Endodermal cell (in vitro differentiated cells): ENCODE measurements at regions not wholly inside any gene's neighbourhood (a gene's known extent, or its start where the extent isn't known, plus 50 kb on each side); places are given as distances from the start of the nearest gene placed in this dataset.

Source experiments
- DNase-seq: peaks from one replicate; pipeline ENCODE4 v3.0.0-alpha.2; 2017
- H3K27ac ChIP-seq: 2 replicates; pipeline ENCODE4 v1.5.1; 2013; ENCODE audit warnings: mild to moderate bottlenecking, low read depth, low read length, moderate library complexity
- H3K27me3 ChIP-seq: 2 replicates; pipeline ENCODE4 v1.6.1; 2013; ENCODE audit warnings: mild to moderate bottlenecking, low read length, moderate library complexity; ENCODE audit not compliant: insufficient read depth, control insufficient read depth, poor library complexity, severe bottlenecking
- H3K36me3 ChIP-seq: 2 replicates; pipeline ENCODE4 v1.7.0; 2013; ENCODE audit warnings: mild to moderate bottlenecking, low read length, moderate library complexity; ENCODE audit not compliant: control insufficient read depth, insufficient read depth
- H3K4me1 ChIP-seq: one replicate; pipeline ENCODE4 v1.7.0; 2013; ENCODE audit warnings: low read length; ENCODE audit not compliant: control insufficient read depth, insufficient read depth
- H3K4me3 ChIP-seq: 2 replicates; pipeline ENCODE4 v1.5.1; 2013; ENCODE audit warnings: mild to moderate bottlenecking, low read length, moderate library complexity
- H3K9ac ChIP-seq: 2 replicates; pipeline ENCODE4 v1.6.1; 2013; ENCODE audit warnings: mild to moderate bottlenecking, low read length, moderate library complexity; ENCODE audit not compliant: poor library complexity, severe bottlenecking; ENCODE audit errors: extremely low read depth
- H3K9me3 ChIP-seq: 2 replicates; pipeline ENCODE4 v1.6.1; 2013; ENCODE audit warnings: mild to moderate bottlenecking, low read length, moderate library complexity; ENCODE audit not compliant: control insufficient read depth
- H3K27ac Mint-ChIP-seq: 2 replicates; pipeline ENCODE4 v1.8.0; 2020; ENCODE audit warnings: mixed read lengths
- H3K27me3 Mint-ChIP-seq: 2 replicates; pipeline ENCODE4 v1.8.0; 2021; ENCODE audit warnings: mild to moderate bottlenecking, mixed read lengths; ENCODE audit not compliant: insufficient read depth
- H3K36me3 Mint-ChIP-seq: 2 replicates; pipeline ENCODE4 v1.8.0; 2020; ENCODE audit warnings: low read depth, mixed read lengths
- H3K4me1 Mint-ChIP-seq: 2 replicates; pipeline ENCODE4 v1.8.0; 2020; ENCODE audit warnings: mixed read lengths
- H3K4me3 Mint-ChIP-seq: 2 replicates; pipeline ENCODE4 v1.8.0; 2020; ENCODE audit warnings: mild to moderate bottlenecking, moderate library complexity, mixed read lengths
- H3K9me3 Mint-ChIP-seq: 2 replicates; pipeline ENCODE4 v1.8.0; 2020; ENCODE audit warnings: mild to moderate bottlenecking, mixed read lengths
- CTCF ChIP-seq: fragments of 200-600 bp; sonication (generic); conservative IDR thresholded peaks from 2 replicates; pipeline ENCODE4 v1.5.0; 2021; ENCODE audit warnings: antibody characterized with exemption, mild to moderate bottlenecking
- WGBS, 2 experiments: methylation state at CpG; one replicate each; pipeline versions ENCODE4 v1.1.5 to v1.1.7; 2013; ENCODE audit warnings: missing lambda C conversion rate in 2 of 2, mixed read lengths in 1 of 2; ENCODE audit not compliant: insufficient coverage in 1 of 2, insufficient read length in 1 of 2; 5-methylcytosine and 5-hydroxymethylcytosine counted together

GRCh38 chr13:66048888-66049287 is 1181.2 kb downstream of the PCDH9 start:
- H3K27ac ChIP-seq = no peak overlapping the region
- H3K9ac ChIP-seq = no peak overlapping the region
- H3K4me3 Mint-ChIP-seq = no peak overlapping the region
- 83 to 86% methylated on average over 1 to 4 of the region's 4 CpGs for WGBS, 2 experiments
- H3K4me1 ChIP-seq = no peaks in the 10 kb centered on the region
- no peak for DNase-seq
- no peaks in the 10 kb centered on the region for H3K36me3 Mint-ChIP-seq
- H3K9me3 ChIP-seq = no peaks in the 10 kb centered on the region
- H3K4me1 Mint-ChIP-seq = peaks cover 4% of the 10 kb centered on the region
- no peaks in the 10 kb centered on the region for H3K36me3 ChIP-seq
- no peak overlapping the region for H3K4me3 ChIP-seq
- TF ChIP-seq CTCF = no peak
- H3K27me3 Mint-ChIP-seq = peaks cover 10% of the 10 kb centered on the region
- H3K9me3 Mint-ChIP-seq = peaks cover 3% of the 10 kb centered on the region
- H3K27me3 ChIP-seq = peaks cover 9% of the 10 kb centered on the region
- H3K27ac Mint-ChIP-seq = no peak overlapping the region

GRCh38 chr13:66040506-66040905 is 1189.6 kb downstream of the PCDH9 start:
- Mint-ChIP-seq H3K27ac (no peak overlapping the region), H3K4me1 (peaks cover 2% of the 10 kb centered on the region), H3K36me3 (no peaks in the 10 kb centered on the region), H3K4me3 (no peak overlapping the region), H3K9me3 (no peaks in the 10 kb centered on the region), H3K27me3 (peaks cover 7% of the 10 kb centered on the region)
- no peak for TF ChIP-seq CTCF
- 82% methylated on average over 2 of the region's 2 CpGs; no CpG with 5 or more reads in 1 of the 2 experiments for WGBS, 2 experiments
- Histone ChIP-seq H3K27ac (no peak overlapping the region), H3K9ac (no peak overlapping the region), H3K9me3 (no peaks in the 10 kb centered on the region), H3K27me3 (peaks cover 16% of the 10 kb centered on the region), H3K36me3 (no peaks in the 10 kb centered on the region), H3K4me1 (no peaks in the 10 kb centered on the region), H3K4me3 (no peak overlapping the region)
- no peak for DNase-seq

- Mint-ChIP-seq H3K4me1 (peaks cover 8% of the 10 kb centered on the region), H3K36me3 (no peaks in the 10 kb centered on the region), H3K9me3 (no peaks in the 10 kb centered on the region), H3K4me3 (no peak overlapping the region), H3K27me3 (no peaks in the 10 kb centered on the region), H3K27ac (no peak overlapping the region)
- TF ChIP-seq CTCF = no peak
- peaks cover under 1% of the 10 kb centered on the region for H3K27me3 ChIP-seq
- no peak overlapping the region for H3K4me3 ChIP-seq
- H3K36me3 ChIP-seq = no peaks in the 10 kb centered on the region
- no peaks in the 10 kb centered on the region for H3K4me1 ChIP-seq
- H3K27ac ChIP-seq = no peak overlapping the region
- no peaks in the 10 kb centered on the region for H3K9me3 ChIP-seq
- WGBS, 2 experiments = 95% methylated on average over 2 of the region's 2 CpGs; no CpG with 5 or more reads in 1 of the 2 experiments
- H3K9ac ChIP-seq = no peak overlapping the region
- DNase-seq = no peak
Measured at GRCh38 chr13:66037096-66037495, 1193.0 kb downstream of the PCDH9 start.
